GM18507 (cell line): ENCODE measurements at regions not wholly inside any gene's neighbourhood (a gene's known extent, or its start where the extent isn't known, plus 50 kb on each side); places are given as distances from the start of the nearest gene placed in this dataset.

Source experiments
- DNase-seq: peaks from one replicate; pipeline ENCODE4 v3.0.0; 2011; ENCODE audit warnings: low read depth; ENCODE audit not compliant: insufficient read length; ENCODE audit errors: extremely low spot score
- FAIRE-seq: peaks from 2 replicates; lab custom pipeline; 2011; peaks lifted over from hg19 to GRCh38; lab: Jason Lieb, UNC

- no peak for FAIRE-seq
- DNase-seq: no peak
Observed at GRCh38 chr14:87005280-87005679, 987.7 kb downstream of the GALC start.

GRCh38 chr14:87002776-87003175 is 990.2 kb downstream of the GALC start:
- no peak for DNase-seq
- FAIRE-seq: no peak

DNA sequence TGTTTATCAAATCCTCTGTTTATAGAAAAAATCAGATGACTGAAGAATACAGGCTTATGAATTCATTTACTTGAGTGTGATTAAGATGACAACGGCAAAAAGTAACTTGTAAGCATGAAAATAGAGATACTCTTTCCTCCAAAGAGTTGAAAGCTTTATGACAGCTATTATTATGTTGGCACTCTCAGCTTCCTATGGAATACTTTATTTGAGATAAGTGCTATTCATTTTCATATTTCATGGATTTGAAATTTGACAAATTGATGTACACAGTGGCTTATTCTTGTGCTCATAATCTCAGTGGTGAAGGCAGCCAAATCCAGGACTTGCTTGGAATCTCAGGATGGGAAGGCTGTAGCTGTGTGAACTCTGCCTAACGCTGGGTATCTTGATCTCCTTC is 991.6 kb downstream of the GALC start:
- FAIRE-seq (no peak), DNase-seq (no peak)

GRCh38 chr14:87000081-87000480 is 992.9 kb downstream of the GALC start:
- DNase-seq (no peak), FAIRE-seq (no peak)

DNA sequence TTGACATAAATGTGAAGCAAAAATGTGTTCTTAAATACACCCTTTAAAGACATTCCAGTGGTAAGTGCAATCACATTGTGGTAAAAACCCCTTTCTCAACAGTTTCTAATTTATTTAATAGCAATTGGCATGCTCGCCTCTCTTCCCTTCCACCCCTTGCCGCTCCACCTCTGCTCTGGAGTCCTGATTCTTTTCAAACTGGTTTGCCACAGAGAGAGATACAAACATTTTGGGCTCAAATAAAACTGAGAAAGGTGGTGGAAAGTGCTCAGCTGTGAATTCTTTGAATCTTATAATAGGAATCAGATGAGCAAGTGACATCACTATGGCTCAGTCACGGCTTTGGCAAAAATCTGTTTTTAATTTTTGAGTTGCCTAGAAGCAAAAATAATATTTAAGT is 993.9 kb downstream of the GALC start:
- DNase-seq (no peak), FAIRE-seq (no peak)

DNA sequence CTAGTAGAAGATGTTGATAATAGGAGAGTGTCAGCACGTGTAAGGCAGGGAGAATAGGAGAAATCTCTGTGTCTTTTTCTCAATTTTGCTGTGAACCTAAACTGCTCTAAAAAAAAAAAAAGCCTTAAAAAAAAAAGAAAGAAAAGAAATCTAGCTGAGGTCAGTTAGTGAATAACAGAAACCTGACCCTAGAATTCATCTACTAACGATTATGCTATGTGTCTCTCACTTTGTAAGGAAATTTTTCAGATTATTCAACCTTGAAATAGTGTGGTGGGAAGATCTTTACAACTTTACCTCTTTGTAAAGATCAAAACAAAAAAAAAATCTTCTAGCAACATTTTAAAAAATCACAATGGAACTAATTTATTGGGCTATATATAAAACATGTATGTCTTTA is 995.7 kb downstream of the GALC start:
- DNase-seq: no peak
- no peak for FAIRE-seq

DNA sequence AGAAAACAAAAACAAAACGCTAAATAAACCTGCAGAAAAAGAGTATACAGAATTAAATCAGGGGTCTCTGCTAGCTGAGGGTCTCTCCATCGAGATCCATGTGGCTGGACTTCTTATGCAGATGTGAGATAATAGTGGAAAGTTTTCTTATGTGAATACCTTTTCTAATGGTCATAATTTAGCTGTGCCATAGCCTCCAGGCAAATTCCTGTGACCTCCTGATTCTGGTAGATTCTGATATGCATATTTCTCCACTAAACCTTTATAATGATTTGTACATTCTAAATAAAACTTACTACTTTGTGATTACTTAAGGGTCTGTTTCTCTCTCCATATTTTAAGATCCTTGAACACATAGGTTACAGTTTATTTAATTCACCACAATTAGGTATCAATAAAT is 1002.6 kb downstream of the GALC start:
- DNase-seq (no peak), FAIRE-seq (no peak)

- DNase-seq (no peak), FAIRE-seq (no peak)
Observed at GRCh38 chr14:86989285-86989684, 1003.7 kb downstream of the GALC start.

DNA sequence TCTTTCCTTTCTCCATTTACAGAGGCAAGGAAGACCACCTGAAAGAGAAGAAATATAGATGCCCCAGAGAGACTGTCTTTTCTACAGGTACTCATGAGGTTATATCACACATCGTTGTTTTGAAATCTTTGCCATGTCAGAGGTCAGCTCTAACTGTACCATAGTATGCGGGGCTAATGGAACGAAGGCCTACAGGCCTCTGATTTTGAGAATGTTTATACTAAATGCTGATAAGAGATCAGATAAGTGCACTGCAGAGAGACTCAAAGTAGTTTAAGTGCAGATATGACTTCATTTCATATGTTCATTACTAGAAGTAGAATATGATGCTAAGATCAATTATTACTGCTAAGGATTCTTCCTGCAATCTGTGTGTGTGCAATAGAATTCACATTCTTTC is 1005.0 kb downstream of the GALC start:
- no peak for DNase-seq
- no peak for FAIRE-seq

DNA sequence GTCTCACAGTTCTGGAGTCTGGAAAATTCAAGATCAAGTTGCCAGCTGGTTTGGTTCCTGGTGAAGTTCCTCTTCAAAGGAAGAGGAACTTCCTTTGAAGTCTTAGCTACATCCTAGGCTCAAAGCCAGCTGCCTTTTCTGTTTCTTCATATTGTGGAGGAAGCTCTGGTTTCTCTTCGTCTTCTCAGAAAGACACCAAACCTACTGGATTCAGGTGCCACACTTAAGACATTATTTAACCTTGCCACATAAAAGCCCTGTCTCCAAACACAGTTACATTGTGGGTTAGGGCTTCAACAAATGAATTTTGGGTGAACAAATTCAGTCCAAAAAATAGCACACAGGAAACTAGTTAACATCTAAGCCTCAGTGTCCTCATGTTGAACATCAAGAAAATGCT is 1019.8 kb downstream of the GALC start:
- FAIRE-seq (no peak), DNase-seq (no peak)

DNA sequence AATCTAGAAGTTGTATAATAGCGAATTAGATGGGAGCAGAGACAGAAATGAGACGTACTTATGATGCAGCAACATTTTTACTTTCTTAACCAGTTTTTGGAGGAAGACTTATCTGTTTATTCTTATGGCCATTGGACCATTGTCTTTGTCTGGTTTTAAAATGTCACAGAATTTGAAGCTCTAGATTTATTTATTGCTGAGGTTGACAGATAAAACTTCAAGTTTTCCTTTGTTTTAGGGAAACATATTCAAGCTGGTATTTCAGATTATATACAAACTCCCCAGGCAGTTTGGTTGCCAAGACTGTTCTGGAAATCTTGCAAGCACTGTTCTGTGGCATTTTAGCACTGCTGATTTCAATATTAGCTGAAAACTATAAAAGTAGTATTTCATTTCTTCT is 1021.7 kb downstream of the GALC start:
- DNase-seq (no peak), FAIRE-seq (no peak)

DNA sequence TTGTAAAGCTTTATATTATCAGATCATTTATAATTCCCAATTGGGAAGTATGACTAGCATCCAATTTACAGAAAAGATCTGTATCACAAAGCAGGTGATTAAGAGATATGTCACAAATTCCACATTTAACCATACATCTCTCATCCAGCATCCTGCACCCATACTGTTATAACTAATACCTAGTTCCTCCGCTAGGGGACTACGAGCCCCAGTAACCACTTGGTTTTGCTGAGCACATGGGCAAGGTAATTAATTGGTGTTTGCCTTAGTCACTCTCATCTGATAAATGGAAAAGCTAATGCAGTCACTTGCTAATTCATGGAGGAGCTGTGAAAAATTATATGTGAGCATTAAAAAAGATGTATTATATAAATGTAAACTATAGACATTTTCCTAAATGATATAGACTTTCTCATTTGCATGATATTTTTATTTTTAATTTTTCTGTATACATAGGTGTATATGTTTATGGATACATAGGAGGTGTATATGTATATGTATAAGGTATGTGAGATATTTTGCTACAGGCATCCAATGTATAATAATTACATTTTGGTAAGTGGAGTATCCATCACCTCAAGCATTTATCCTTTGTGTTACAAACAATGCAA is 1031.8 kb downstream of the GALC start:
- no peak for FAIRE-seq
- no peak for DNase-seq

GRCh38 chr14:86955771-86956354 is 1037.1 kb downstream of the GALC start:
- DNase-seq (no peak), FAIRE-seq (no peak)

DNA sequence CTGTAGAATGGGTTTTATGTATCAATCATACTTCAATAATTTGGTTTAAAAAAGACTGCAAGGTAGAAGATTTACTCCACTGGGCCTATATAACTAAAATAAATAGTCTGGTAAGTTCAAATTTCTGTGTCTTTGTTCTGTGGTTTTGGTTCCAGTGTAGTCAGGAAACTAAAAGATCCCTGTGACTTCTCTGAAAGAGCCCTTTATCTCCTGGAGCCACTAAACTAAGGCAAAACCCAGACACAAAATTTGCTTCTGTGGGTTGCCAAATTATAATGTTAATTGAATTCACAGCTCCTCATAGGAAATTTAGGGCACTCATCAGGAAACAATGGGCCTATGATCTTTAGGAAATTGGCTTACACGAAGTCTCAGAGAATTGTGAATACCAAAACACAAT is 1038.4 kb downstream of the GALC start:
- no peak for FAIRE-seq
- no peak for DNase-seq

- FAIRE-seq: no peak
Observed at GRCh38 chr14:86946446-86946845, 1046.5 kb downstream of the GALC start.

DNA sequence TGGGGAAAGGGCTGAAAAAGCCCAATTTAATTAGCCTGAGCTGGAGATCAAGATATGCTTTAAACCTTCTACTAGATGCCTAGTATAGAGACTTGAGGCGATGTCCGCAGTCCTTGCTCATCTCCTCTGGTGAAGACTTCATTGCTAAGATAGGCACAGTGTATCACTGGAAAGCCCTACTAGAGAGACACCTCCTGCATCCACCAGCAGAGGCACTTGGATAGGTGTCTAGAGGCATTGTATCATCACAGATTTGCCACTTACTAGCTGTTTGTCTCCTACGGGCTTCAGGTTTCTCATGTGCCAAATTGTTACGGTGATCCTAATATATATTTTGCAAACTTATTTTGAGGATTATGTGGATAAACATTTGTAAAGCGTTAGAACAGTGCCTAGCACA is 1048.5 kb downstream of the GALC start:
- no peak for DNase-seq
- FAIRE-seq: no peak

More at GRCh38 chr14:86946446-86946845, 1046.5 kb downstream of the GALC start:
- DNase-seq: no peak

DNA sequence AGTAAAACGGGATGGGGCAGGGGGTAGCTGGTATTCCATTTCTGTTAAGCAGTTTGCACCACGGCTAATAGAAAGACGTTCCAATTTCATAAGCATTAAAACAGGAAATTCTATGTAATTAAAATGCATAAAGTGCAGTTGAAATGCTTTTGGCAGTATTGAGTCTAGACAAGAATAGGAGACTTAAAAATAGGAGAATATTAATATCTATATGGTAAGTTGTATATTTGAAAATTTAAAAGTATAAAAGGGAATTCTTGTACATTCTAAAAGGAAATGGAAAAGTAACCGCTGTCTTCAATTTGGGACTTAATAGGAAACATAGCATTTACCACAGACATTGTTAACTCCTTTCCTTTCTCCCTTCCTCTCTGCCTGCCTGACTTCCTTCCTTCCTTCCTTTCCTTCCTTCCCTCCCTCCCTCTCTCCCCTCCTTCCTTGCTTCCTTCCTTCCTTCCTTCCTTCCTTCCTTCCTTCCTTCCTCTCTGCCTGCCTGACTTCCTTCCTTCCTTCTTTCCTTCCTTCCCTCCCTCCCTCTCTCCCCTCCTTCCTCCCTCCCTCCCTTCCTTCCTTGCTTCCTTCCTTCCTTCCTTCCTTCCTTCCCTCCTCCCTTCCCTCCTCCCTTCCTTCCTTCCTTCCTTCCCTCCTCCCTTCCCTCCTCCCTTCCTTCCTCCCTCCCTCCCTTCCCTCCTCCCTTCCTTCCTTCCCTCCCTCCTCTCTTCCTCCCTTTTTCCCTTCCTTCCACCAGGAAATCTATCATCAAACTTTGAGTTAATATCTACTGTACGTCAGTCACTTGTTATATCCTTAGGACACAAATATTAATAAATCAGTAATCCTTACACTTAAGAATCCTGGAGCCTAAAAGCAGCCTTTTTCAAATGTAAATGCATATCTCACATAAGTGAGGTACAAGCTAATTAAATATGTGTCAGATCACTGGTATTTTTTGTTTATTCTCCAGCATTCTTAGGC is 1049.3 kb downstream of the GALC start:
- DNase-seq (no peak), FAIRE-seq (no peak)

DNA sequence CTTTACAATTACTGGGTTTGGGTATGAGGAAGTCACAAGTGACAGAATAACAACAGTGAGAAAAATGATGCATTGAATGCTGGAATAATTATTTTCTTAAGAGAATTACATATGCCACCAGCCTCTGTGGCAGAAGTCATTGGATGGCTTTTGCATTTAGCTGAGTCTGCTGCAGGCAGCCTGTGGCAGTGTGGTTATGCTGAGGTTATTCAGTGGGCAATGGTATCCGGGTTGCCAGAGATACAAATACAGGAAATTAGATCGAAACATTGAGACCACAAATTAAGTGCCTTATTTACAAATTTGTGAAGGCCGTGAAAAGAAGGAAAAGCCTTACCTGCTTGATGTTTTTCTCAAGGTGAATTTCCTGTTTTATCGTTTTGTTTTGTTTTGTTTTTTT is 1050.0 kb downstream of the GALC start:
- FAIRE-seq (no peak), DNase-seq (no peak)

GRCh38 chr14:86940106-86940505 is 1052.9 kb downstream of the GALC start:
- no peak for FAIRE-seq

DNA sequence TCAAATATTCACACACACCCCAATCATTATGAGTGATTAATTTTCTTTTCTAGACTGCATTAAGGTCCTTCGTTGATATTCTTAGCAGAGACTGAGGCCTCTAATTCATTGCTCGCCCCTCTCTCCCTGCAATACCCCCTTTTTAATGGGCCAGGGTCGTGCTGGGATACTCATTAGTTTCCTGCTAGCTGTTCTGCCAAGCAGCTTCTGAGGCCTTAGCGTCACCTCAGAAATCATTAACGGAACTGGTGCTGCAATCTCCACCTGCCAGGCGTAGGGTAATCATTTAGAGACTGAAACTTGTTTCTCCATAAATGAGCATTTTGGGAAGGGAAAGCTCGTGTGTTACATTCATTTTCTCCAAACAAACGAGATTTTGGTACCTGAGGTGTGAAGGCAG is 1054.7 kb downstream of the GALC start:
- FAIRE-seq (no peak), DNase-seq (no peak)

More at GRCh38 chr14:86940106-86940505, 1052.9 kb downstream of the GALC start:
- no peak for DNase-seq

DNA sequence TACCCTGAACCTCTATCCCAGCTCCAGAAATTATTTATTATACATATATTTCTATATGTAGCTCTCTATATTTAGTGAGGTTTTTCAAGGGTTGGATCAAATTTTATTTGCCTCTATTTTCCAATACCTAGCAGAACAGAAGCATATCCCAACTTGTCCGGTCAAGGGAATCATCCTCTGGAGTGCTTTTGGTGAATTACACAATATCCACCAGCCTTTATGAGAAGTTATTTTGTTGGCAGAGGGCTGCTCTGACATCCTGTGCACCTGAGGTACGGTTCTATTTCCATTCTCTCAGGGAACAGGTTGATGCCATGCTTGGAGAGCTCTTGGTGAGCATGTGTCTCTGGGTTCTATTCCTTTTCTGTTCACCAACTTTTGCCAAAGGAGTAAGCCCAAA is 1056.4 kb downstream of the GALC start:
- no peak for FAIRE-seq
- no peak for DNase-seq
